HG03354 (cell line): ENCODE measurements at regions not wholly inside any gene's neighbourhood (a gene's known extent, or its start where the extent isn't known, plus 50 kb on each side); places are given as distances from the start of the nearest gene placed in this dataset.
"Not testable (repeated sequence)": the region's sequence is repeated elsewhere in the genome, so short reads cannot be mapped to it uniquely, and the experiment has no call there.

Experiments used
- ATAC-seq: cut with Tn5 transposase; IDR thresholded peaks from one replicate; pipeline ENCODE4 v1.9.1; 2021; ENCODE audit warnings: mild to moderate bottlenecking; ENCODE audit not compliant: unreplicated experiment, poor library complexity, severe bottlenecking

DNA sequence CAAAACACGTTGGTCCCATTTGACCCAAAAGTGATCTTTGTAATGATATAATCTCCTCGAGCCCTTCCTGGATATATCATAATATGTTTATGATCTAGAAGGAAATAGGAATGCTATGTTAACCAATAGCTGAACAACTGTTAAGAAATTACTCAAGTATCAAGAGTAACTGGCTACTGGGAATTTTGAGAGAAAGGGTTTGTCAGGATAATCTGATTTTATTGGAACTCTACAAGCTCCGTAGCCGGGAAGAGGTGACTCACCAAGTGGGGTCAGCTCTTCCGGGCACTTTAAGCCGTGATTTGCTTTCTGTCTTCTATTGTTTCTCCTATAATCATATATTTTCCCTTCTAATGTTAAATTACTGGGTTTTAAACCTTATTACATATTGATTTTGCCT lies 250.5 kb upstream of the POGK start:
- ATAC-seq = no peak

DNA sequence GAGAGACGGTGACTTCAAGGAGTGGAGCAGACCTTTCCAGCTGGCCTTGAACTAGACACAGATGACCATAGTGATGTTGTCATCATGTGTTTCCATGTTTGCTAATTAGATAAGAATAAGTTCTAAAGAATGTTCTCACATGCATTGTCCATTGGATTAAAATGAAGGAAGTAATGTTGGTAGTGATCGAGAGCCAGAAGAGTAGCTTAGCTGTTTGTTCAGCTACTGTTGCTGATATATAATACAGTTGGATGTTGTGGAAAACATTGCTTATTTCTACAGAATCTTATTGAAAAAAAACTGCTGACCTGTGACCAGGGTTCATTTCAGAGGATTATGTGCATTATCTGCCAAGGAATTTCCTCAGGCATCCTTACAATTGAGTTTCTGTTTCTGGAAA lies 249.1 kb upstream of the POGK start:
- no peak for ATAC-seq

DNA sequence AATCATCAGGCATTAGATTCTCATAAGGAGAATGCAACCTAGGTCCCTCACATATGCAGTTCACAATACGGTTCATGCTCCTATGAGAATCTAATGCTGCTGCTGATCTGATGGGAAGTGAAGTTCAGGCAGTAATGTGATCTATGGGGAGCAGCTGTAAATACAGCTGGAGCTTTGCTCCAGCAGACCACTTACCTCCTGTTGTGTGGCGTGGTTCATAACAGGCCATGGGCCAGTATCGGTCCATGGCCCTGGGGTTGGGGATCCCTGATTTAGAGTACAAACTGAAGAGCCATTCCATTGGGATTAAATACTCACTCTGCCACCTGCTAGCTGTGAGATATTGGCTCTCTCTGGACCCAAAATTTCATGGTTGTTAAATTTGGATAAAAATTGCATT lies 244.6 kb upstream of the POGK start:
- ATAC-seq = no peak

- ATAC-seq = no peak
Measured at GRCh38 chr1:166597516-166597915, 241.8 kb upstream of the POGK start.

- no peak for ATAC-seq
Measured at GRCh38 chr1:166600574-166600973, 238.7 kb upstream of the POGK start.

DNA sequence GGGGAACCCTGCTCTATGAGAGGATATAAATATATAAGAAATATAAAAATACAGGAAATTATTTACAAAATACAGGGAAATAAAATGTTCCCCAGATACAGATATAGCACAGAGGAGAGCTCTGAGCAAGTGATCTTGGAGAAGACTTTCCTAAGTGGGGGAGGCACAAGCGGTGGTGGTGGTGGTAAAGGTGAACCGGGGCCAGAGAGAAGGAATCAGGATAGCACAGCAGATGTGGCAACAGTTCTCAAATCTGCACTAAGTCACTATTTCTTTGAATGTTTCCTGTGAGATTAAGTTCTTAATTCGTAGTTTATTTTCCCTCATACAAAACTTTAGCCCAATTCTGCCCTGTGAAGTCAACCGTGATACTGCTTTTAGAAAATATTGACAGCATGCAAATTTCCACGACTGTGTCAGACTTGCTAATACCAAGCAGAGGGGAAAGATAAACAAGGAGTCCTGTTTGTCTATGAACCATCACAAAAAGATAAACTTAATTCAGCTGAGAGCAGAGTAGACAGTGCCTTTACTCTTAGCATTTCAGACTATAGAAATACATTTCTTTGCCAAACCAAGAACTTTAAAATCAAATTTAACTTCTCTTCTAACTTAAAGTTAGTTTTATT lies 237.5 kb upstream of the POGK start:
- no peak for ATAC-seq

DNA sequence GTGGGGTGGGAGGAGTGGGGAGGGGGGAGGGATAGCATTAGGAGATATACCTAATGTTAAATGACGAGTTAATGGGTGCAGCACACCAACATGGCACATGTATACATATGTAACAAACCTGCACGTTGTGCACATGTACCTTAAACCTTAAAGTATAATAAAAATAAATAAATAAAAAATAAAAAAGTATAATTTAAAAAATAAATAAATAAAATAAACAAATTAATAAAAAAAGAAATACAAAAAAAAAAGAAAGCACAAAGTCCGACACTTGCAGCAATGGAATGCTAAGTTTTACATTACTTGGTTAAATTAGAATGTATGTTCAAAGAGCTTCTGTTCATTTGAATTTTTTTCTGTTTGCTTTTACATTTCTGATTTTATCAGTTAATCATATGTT lies 236.5 kb upstream of the POGK start:
- ATAC-seq = not testable (repeated sequence)

GRCh38 chr1:166603296-166603695 lies 236.0 kb upstream of the POGK start:
- no peak for ATAC-seq

DNA sequence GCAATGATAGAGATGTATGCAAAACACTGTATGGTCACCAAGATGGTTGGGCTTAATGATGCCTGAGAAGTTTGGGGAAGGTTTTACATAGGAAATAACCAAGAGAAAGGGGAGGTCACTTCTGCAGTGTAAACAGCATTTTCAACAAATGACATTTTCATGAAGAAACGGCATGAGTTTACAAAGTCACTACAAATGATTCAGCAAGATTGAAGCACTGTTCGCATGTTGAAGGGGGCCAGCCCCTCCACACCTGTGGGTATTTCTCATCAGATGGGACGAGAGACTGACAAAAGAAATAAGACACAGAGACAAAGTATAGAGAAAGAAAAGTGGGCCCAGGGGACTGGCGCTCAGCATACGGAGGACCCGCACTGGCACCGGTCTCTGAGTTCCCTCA lies 234.1 kb upstream of the POGK start:
- no peak for ATAC-seq

DNA sequence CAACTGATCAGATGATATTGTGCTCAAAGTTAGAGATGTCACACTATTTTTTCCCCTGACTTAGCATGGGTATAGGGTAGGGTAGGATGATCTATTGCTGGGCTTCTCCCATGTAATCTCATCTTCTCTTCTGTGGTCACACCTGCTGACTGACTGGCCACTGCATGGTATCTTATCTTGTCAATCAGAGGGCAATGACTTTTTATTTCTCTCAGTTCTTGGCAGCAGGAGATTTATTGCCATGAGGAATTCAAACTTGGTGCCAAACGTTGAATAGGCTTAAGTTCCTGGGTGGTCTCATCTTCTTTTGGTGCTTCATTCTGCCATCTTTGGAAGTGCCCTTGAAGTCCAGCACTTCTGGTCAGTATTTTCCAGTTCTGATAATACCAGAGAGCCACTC lies 226.4 kb upstream of the POGK start:
- no peak for ATAC-seq

DNA sequence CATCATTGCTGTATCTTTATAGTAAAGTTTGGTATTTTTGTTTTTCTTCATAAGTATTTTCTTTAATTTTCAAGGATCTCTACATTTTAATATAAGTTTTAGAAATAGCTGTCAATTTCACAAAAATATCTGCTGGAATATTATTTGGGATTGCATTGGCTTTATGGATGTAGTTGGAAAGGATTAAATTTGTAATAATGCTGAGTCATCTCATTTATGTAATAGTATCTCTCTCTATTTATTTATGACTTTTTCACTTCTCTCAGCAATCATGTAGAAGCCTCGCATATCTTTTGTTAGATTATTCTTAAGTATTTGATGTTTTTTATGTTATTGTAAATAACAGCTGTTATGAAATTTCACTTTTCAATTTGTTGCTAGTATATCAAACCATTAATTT lies 223.1 kb upstream of the POGK start:
- no peak for ATAC-seq

DNA sequence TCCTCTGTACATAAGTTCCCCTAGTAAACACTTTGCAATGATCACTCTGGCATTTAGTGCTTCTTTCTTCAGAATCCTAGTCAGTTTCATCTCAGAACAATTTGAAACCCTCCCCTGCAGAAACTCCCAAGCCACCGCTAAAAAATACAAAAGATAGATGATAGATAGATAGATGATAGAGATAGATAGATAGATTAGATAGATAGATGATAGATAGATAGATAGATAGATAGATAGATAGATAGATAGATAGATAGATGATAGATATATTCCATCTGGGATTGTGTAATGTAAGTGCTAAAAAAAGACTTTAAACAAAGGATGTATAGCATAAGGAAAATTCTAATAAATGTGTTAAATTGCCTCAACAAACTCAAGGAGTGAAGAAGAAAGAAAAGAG lies 212.6 kb upstream of the POGK start:
- ATAC-seq = no peak

DNA sequence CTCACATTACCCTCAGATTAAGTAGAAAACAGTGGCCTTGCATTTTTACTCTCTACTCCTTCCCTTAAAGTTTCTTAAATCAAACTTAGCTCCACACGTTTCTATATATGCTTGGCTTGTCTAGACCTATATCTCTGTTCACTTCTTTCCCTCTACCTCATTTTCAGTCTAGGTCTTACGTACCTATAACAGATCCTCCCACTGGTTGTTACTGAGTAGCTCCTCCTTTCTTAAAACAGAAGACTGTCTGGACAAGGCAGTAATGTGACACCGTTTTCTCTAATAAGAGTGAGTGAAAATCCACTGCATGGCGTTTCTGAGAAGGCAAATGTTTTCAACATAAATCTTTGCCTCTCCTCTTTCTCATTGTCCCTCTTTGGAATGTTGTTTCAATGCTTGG lies 211.7 kb upstream of the POGK start:
- no peak for ATAC-seq

GRCh38 chr1:166628259-166628658 lies 211.0 kb upstream of the POGK start:
- ATAC-seq = no peak

GRCh38 chr1:166629946-166630345 lies 209.3 kb upstream of the POGK start:
- ATAC-seq = no peak

DNA sequence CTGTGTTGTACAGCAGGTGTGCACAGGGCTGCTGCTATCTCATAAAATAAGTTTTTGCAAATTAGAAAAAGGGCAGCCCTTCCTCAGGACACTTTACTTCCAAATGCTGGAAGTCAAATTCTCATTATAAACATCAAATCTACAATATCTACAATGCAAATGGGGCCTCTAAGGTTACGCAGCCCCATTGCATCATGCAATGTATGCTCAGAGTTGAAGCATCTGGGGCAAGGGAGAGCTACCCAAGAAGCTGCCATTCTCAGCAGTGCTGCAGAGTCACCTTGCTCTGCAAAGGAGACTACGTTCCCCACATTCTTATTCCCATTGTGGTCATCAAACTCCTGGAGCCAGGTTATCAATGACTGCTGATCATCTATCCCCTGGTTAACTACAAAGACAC lies 208.9 kb upstream of the POGK start:
- no peak for ATAC-seq

DNA sequence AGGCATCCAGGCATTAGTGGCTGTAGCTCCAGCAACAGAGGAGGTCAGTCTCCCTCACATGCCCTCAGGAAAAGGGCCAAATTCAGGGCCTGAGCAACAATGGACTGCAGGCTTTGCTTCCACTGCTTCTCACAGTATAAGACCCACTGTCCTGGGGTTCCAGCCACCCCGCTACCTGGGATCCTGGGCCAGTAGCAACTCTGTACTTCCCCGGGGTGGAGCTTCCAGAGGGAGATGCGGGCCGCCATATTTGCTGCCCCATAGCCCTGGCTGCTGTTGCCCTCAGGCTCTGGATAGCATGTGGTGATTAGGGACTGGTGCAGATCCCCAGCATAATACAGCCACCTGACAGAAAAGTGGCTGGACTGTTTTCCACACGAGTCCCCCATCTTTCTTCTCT lies 201.1 kb upstream of the POGK start:
- ATAC-seq = no peak

DNA sequence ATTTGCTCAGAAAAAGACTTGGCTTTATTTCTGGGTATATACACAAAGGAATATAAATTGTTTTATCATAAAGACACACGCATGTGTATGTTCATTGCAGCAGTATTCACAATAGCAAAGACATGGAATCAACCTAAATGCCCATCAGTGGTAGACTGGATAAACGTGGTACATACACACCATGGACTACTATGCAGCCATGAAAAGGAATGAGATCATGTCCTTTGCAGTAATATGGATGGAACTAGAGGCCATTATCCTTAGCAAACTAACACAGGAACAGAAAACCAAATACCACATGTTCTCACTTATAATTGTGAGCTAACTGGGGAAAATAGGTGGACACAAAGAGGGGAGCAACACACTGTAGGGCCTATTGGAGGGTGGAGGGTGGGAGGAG lies 182.0 kb upstream of the POGK start:
- not testable (repeated sequence) for ATAC-seq

DNA sequence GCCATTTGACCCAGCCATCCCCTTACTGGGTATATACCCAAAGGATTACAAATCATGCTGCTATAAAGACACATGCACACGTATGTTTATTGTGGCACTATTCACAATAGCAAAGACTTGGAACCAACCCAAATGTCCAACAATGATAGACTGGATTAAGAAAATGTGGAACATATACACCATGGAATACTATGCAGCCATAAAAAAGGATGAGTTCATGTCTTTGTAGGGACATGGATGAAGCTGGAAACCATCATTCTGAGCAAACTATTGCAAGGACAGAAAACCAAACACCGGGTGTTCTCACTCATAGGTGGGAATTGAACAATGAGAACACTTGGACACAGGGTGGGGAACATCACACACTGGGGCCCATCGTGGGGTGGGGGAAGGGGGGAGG lies 172.5 kb upstream of the POGK start:
- ATAC-seq = not testable (repeated sequence)

- not testable (repeated sequence) for ATAC-seq
Measured at GRCh38 chr1:166667600-166667999, 171.7 kb upstream of the POGK start.

DNA sequence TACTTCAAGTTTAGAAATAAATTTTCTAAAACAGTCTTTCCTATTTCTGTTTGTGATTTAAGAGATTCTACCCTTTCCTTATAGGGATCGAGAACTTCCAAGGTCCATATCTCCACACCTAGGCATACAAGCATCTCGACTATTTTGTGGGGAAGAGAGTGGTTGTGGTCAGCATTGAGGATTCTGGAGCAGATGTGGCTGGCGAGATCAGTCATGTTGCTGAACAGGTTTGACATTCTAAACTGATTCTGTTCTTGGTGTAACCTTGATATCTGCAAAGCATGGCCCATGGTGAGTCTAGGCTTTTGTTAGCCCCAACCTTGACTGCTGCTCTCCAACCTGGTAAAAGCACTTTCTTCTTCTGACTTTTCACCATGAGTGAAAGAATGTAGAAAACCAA lies 167.6 kb upstream of the POGK start:
- no peak for ATAC-seq

DNA sequence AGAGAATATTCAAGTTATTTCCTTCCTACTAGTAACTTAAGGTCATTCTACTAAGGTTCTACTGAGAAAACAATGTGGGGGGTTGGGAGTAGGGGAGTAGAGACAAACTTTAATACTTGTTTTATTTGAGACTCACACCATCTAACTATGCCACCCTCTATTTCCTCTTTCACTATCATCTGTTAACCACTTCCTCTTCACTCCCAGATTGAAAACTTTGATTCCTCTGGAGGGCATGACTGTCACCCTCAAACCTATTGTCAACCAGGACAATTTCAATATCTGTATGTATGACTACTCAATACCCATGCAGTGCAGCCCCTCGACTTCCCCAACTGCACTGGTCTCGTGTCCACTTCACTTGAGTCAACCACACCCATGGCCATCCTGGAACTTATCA lies 165.6 kb upstream of the POGK start:
- no peak for ATAC-seq
